Fibroblast of mammary gland (primary cell): ENCODE measurements at regions not wholly inside any gene's neighbourhood (a gene's known extent, or its start where the extent isn't known, plus 50 kb on each side); places are given as distances from the start of the nearest gene placed in this dataset.

Experiments
- DNase-seq: peaks from one replicate; pipeline ENCODE4 v3.0.0-alpha.2; 2010; ENCODE audit warnings: low read depth
- H3K4me3 ChIP-seq: 2 replicates; pipeline ENCODE4 v1.5.1; 2011; ENCODE audit warnings: low read depth, mild to moderate bottlenecking, low read length, moderate library complexity; ENCODE audit not compliant: control insufficient read depth
- TF ChIP-seq, protein P1 (sequence below): conservative IDR thresholded peaks from 2 replicates; pipeline ENCODE4 v1.5.1; 2011; ENCODE audit warnings: low read depth, low read length, inconsistent platforms; ENCODE audit not compliant: control insufficient read depth, insufficient read depth

DNA sequence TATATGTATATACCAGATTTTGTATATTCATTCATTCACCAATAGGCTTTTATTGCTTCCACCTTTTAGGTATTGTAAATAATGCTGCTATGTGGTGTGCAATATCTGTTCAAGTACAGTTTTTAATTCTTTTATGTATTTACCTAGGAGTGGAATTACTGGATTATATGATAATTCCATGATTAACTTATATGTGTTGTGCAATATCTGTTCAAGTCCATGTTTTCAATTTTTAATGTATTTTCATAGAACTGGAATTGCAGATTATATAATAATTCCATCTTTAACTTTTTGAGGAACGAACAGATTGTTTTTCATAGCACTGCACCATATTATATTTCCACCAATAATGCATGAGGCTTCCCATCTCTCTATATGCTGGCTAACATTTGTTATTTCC is 50.6 kb upstream of the L3MBTL4 start:
- TF ChIP-seq, protein P1, sequence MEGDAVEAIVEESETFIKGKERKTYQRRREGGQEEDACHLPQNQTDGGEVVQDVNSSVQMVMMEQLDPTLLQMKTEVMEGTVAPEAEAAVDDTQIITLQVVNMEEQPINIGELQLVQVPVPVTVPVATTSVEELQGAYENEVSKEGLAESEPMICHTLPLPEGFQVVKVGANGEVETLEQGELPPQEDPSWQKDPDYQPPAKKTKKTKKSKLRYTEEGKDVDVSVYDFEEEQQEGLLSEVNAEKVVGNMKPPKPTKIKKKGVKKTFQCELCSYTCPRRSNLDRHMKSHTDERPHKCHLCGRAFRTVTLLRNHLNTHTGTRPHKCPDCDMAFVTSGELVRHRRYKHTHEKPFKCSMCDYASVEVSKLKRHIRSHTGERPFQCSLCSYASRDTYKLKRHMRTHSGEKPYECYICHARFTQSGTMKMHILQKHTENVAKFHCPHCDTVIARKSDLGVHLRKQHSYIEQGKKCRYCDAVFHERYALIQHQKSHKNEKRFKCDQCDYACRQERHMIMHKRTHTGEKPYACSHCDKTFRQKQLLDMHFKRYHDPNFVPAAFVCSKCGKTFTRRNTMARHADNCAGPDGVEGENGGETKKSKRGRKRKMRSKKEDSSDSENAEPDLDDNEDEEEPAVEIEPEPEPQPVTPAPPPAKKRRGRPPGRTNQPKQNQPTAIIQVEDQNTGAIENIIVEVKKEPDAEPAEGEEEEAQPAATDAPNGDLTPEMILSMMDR = no peak
- no peak for DNase-seq
- H3K4me3 ChIP-seq = no peak overlapping the region

DNA sequence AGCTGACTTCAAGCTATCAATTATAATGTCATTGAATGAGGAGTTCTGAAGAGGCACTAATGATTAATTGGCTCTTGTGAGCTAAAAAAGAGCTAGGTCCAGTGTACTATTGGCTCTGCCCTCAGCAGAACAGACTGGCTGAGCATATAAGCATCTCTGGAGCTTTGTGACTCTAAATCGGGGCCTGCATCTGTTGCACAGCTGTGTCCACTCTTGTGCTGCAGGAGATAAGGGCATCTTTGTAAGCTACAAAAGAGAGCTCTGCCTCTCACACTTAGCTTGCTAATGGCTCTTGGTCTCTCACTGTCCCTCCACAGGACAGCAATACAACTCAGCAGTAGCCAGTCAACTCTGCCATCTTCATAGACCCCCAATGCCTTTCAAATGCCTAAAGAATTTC is 61.5 kb upstream of the L3MBTL4 start:
- DNase-seq = no peak
- H3K4me3 ChIP-seq = no peak overlapping the region
- TF ChIP-seq, protein P1 = no peak

- DNase-seq = no peak
- TF ChIP-seq, protein P1 = no peak
- H3K4me3 ChIP-seq = no peak overlapping the region
Observed at GRCh38 chr18:6476880-6477279, 62.2 kb upstream of the L3MBTL4 start.

DNA sequence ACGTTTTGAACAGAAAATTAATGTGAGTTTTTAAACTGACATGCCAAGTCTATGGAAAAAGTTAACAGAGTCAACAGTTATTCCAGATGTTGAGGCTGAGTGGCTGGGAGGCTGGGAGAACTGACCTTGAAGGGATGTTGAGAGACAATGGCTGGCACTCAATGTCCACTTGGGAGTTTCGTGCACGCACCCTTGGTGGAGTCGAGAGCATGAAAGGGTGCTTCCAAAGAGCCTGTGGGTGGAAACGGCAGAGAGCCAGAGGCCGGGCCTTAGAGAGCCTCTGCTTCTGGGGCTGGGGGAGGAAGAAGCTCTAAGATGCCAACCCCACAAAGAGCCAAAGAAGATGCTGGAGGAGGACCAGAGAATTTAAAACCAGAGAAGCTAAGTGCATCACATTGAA is 63.4 kb upstream of the L3MBTL4 start:
- no peak for DNase-seq
- no peak overlapping the region for H3K4me3 ChIP-seq
- TF ChIP-seq, protein P1 = no peak

DNA sequence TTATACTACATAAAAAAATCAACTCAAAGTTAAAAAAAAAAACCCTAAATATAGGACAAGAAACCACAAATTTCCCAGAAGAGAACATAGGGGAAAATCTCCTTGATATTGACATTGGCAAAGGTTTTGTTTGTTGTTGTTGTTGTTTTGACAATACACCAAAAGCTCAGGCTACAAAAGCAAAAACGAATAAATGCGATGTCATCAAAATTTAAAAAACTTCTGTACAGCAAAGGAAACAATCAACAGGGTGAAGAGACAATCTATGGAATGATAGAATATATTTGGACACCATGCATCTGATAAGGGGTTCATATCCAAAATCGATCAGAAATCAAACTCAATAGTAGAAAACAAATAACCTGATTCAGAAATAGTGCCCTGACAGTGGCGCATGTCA is 65.0 kb upstream of the L3MBTL4 start:
- H3K4me3 ChIP-seq = no peak overlapping the region
- TF ChIP-seq, protein P1 = no peak
- DNase-seq = no peak

GRCh38 chr18:6482198-6482977 is 67.7 kb upstream of the L3MBTL4 start:
- DNase-seq = peak; percentile 93
- H3K4me3 ChIP-seq = no peak overlapping the region

More at GRCh38 chr18:6482198-6482977, 67.7 kb upstream of the L3MBTL4 start:
- TF ChIP-seq, protein P1 = peak; percentile 67
